HG03460 (cell line): ENCODE measurements at regions not wholly inside any gene's neighbourhood (a gene's known extent, or its start where the extent isn't known, plus 50 kb on each side); places are given as distances from the start of the nearest gene placed in this dataset.
"Not testable (repeated sequence)": the region's sequence is repeated elsewhere in the genome, so short reads cannot be mapped to it uniquely, and the experiment has no call there.

Source experiments
- ATAC-seq: cut with Tn5 transposase; IDR thresholded peaks from one replicate; pipeline ENCODE4 v1.9.1; 2021; ENCODE audit not compliant: unreplicated experiment

- ATAC-seq = no peak
These were observed 117.3 kb upstream of the PKN2 start for GRCh38 chr1:88566615-88567387.

- no peak for ATAC-seq
These were observed 112.6 kb upstream of the PKN2 start for GRCh38 chr1:88571506-88571905.

DNA sequence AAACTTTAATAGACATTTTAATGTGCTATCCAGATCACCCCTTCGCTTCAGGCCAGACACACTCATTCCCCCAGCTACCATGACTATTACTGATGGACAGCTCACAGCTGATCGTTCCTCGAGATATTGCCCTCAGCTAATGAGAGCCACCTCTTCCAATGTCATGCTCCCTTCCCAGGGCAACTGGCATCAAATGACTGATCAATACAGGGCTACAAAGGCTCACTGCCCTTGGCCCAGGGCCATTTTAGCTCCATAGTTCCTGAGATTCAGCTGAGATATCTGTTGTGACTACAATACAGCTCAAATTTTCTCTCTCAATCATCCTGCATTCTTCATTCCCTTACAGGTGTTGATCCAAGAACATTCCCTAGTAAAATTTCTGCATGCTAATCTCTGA is 104.5 kb upstream of the PKN2 start:
- ATAC-seq = no peak

- ATAC-seq = no peak
These were observed 102.4 kb upstream of the PKN2 start for GRCh38 chr1:88581703-88582102.

DNA sequence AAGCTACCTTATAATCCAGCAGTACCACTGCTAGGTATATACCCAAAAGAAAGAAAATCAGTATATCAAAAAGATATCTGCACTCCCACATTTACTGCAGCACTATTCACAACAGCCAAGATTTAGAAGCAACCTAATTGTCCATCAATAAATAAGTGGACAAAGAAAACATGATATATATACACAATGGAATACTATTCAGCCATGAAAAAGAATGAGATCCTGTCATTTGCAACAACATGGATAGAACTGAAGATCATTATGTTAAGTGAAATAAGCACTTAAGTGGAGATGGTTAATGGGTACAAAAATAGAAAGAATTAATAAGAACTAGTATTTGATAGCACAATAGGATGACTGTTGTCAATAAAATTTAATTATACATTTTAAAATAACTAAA is 90.7 kb upstream of the PKN2 start:
- no peak for ATAC-seq

GRCh38 chr1:88595355-88596002 is 88.6 kb upstream of the PKN2 start:
- ATAC-seq = no peak

GRCh38 chr1:88597973-88598372 is 86.1 kb upstream of the PKN2 start:
- ATAC-seq = not testable (repeated sequence)

GRCh38 chr1:88608139-88608943 is 75.7 kb upstream of the PKN2 start:
- peak; percentile 74 for ATAC-seq

- ATAC-seq = no peak
These were observed 75.0 kb upstream of the PKN2 start for GRCh38 chr1:88609051-88609450.

GRCh38 chr1:88610687-88611086 is 73.4 kb upstream of the PKN2 start:
- ATAC-seq = no peak

- no peak for ATAC-seq
These were observed 71.8 kb upstream of the PKN2 start for GRCh38 chr1:88612292-88612691.

GRCh38 chr1:88612773-88613172 is 71.3 kb upstream of the PKN2 start:
- ATAC-seq = no peak

DNA sequence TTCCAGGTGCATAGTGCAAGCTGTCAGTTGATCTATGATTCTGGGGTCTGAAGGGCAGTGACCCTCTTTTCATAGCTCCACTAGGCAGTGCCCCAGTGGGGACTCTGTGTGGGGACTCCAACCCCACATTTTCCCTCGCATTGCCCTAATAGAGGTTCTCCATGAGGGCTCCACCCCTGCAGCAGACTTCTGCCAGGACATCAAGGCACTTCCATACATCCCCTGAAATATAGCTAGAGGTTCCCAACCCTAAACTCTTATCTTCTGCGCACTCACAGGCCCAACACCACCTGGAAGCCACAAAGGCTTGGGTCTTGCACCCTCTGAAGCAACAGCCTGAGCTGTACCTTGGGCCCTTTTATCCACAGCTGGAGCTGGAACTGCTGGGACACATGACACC is 65.7 kb upstream of the PKN2 start:
- ATAC-seq = no peak

DNA sequence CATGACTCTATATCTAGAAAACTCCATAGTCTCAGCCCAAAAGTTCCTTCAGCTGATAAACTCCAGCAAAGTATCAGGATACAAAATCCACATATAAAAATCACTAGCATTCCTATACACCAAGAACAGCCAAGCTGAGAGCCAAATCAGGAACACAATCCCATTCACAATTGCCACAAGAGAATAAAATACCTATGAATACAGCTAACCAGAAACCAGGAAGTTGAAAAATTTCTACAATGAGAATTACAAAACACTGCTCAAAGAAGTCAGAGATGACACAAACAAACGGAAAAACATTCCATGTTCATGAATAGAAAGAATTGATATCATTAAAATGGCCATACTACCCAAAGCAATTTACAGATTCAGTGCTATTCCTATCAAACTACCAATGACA is 61.0 kb upstream of the PKN2 start:
- ATAC-seq = not testable (repeated sequence)
